GM12892 (cell line): ENCODE measurements at regions not wholly inside any gene's neighbourhood (a gene's known extent, or its start where the extent isn't known, plus 50 kb on each side); places are given as distances from the start of the nearest gene placed in this dataset.

Source experiments
- POLR2A ChIP-seq: IDR thresholded peaks from 2 replicates; pipeline ENCODE4 v1.6.1; 2011; ENCODE audit warnings: low read depth, low read length, control low read depth
- POLR2AphosphoS5 ChIP-seq: IDR thresholded peaks from 2 replicates; pipeline ENCODE4 v1.6.1; 2011; ENCODE audit warnings: low read depth, low read length, control low read depth
- TAF1 ChIP-seq: IDR thresholded peaks from 2 replicates; pipeline ENCODE4 v1.6.1; 2011; ENCODE audit warnings: low read depth, mild to moderate bottlenecking, control low read depth, low read length, borderline replicate concordance

DNA sequence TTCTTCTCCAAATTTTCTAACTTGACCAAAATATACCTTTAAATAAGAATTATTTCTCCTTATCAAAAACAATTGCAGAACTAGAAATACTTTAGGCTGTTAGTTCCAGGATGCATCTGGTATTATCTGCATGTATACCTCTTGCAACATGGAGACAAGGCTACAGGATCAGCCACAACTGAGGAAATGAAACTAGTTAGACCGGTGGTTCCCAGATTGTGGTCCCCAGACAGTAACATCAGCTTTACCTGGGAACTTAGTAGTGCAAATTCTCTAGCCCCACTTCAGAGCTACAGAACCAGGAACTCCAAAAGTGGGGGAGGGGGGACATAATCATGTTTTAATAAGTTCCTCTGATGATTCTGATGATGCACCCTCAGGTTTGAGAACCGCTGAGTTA lies 61.6 kb upstream of the C9orf72 start:
- TF ChIP-seq POLR2A (no peak), TAF1 (no peak), POLR2AphosphoS5 (no peak)
